Fibroblast of lung (primary cell): ENCODE measurements at regions not wholly inside any gene's neighbourhood (a gene's known extent, or its start where the extent isn't known, plus 50 kb on each side); places are given as distances from the start of the nearest gene placed in this dataset.

Experiments used
- EZH2 ChIP-seq: IDR thresholded peaks from 2 replicates; pipeline ENCODE4 v1.5.1; 2012; ENCODE audit warnings: low read length, control low read depth, mild to moderate bottlenecking; ENCODE audit errors: missing control alignments
- TF ChIP-seq, protein P1 (sequence below), 2 donors: IDR thresholded peaks in 1 of 2; conservative IDR thresholded peaks in 1 of 2; 1 replicate in 1 of 2; 2 replicates in 1 of 2; pipeline ENCODE4 v1.5.1; 2011 to 2012; ENCODE audit warnings: low read length in 2 of 2, control low read depth in 1 of 2, inconsistent platforms in 1 of 2, low read depth in 1 of 2, mild to moderate bottlenecking in 1 of 2

DNA sequence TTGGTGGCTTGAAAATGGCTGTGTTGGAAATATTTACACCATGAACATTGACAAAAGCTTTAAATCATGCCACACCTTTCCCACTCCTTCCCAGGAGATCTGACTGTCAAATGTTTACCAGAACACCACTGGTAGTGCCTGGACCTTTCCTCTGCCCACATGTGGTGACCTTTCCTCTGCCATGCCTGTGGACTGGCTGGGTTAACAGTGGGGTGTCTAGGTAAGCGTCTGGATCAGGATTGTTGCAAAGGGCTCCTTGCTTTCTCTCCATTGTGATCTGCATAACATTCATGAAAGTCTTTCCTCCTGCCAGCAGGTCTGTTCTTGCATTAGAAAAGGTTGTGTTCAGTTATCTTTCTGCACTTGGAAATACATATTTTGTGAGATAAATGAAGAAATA lies 572.7 kb downstream of the DHX35 start:
- TF ChIP-seq, protein P1, sequence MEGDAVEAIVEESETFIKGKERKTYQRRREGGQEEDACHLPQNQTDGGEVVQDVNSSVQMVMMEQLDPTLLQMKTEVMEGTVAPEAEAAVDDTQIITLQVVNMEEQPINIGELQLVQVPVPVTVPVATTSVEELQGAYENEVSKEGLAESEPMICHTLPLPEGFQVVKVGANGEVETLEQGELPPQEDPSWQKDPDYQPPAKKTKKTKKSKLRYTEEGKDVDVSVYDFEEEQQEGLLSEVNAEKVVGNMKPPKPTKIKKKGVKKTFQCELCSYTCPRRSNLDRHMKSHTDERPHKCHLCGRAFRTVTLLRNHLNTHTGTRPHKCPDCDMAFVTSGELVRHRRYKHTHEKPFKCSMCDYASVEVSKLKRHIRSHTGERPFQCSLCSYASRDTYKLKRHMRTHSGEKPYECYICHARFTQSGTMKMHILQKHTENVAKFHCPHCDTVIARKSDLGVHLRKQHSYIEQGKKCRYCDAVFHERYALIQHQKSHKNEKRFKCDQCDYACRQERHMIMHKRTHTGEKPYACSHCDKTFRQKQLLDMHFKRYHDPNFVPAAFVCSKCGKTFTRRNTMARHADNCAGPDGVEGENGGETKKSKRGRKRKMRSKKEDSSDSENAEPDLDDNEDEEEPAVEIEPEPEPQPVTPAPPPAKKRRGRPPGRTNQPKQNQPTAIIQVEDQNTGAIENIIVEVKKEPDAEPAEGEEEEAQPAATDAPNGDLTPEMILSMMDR (conservative IDR thresholded peaks at IDR 0.05 in 1 of 2, IDR thresholded peaks at IDR 0.05 in 1 of 2; ENCODE audit: low read depth in 1 of 2, low read length in 2 of 2), result no peak
- TF ChIP-seq EZH2, result no peak
